HS-5 (cell line): ENCODE measurements at regions not wholly inside any gene's neighbourhood (a gene's known extent, or its start where the extent isn't known, plus 50 kb on each side); places are given as distances from the start of the nearest gene placed in this dataset.

Source experiments
- DNase-seq: peaks from one replicate; pipeline ENCODE4 v3.0.0-alpha.2; 2012; ENCODE audit warnings: low read depth

DNA sequence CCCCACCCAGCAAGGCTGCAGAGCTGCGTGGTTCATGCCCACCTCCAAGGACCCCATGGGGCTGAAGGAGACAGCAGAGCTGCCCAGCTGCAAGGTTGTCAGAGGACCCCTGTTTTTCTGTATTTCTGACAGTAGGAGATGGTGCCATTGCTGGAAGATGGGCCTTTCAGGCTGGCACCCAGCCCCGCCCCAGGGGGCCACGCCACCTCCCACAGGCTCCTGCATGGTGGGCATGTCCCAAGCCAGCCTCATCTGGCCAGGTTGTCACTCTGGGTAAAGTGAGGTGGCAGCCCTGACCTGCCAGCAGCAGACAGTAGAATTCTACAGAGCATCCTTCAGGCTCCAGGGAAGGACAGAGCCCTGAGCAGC lies 75.5 kb upstream of the RET start:
- DNase-seq, result no peak

DNA sequence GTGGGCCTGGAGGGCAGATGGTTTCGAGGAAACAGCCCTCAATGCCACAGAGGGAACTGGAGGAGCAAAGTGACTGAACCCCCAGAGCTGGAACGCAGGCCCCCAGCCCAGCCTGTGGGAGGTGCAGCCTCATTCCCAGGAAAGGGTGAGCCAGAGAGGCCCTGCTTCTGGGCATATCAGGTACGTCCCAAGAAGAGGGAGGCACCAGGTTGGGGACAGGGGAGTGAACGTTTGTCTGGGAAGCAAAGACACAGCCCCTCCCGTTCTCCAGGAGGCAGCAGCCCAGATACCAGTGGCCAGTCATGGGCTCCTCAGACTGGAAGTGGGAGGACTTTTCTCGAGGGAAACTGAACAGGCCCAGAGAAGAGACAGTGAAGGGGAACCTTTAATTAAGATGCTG lies 74.3 kb upstream of the RET start:
- no peak for DNase-seq

DNA sequence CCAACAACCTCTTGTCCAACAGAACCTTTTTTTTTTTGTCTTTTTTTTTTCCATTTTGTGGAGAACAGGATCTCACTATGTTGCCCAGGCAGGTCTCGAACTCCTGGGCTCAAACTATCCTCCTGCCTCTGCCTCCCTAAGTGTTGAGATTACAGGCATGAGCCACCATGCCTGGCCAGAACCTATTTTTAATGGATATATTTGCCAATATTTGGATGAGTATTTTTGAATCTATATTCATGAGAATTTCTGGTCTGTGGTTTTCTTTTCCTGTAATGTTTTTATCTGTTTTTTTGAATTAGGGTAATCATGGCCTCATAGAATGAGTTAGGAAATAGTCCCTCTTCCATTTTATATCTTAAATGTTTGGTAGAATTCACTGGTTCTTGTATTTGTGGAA lies 70.4 kb upstream of the RET start:
- no peak for DNase-seq

DNA sequence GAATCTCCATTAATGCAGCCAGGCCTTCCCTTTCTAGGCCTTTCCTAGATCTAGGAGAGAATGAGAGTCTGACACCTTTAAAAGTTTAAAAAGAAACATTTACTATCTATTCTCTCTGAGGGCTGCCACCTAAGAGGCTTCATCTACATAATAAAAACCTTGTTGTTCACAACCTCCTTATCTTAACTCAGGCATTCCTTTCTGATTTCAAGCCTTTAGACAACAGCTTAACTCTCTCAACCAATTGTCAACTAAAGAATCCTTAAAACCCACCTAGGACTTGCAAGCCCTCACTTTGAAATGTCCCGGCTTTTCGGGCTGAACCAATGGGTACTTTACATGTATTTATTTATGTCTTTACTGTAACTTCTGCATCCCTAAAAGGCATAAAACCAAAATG lies 64.3 kb upstream of the RET start:
- no peak for DNase-seq

DNA sequence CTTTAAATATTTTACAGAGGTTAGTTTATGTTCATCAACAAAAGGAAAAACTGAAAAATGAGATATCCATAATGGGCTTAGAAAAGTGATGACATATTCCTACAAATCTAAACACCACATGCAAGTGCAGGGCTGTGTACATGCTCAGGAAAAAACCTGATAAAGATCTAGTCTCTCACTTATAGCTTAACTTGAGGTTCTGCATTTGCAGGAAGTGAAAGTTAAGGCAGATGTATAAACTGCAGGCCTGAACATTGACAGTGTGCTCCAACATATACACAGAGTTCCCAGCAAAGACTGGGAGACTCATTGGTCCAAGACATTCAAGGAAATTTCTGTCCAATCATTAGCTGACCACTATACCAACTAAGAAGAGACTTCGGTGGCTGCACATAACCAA lies 63.8 kb upstream of the RET start:
- DNase-seq, result no peak

DNA sequence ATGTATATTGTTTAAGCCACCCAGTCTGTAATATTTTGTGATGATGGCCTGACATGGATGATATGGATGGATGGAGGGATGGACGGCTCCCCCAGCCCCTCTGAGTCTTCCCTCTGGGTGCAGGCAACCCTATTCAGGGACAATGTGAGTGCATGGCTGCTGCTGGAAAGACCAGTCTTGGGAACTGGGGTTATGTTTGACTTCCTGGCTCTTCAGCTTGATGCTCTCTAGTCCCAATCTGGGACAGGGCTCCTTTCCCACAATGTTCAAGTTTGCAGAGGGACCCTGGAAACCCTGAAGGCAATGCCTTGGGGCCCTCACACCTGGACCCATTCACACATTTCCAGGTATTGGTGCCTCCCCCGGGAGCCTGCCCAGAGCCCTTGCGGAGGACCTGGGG lies 52.3 kb upstream of the RET start:
- DNase-seq, result no peak

DNA sequence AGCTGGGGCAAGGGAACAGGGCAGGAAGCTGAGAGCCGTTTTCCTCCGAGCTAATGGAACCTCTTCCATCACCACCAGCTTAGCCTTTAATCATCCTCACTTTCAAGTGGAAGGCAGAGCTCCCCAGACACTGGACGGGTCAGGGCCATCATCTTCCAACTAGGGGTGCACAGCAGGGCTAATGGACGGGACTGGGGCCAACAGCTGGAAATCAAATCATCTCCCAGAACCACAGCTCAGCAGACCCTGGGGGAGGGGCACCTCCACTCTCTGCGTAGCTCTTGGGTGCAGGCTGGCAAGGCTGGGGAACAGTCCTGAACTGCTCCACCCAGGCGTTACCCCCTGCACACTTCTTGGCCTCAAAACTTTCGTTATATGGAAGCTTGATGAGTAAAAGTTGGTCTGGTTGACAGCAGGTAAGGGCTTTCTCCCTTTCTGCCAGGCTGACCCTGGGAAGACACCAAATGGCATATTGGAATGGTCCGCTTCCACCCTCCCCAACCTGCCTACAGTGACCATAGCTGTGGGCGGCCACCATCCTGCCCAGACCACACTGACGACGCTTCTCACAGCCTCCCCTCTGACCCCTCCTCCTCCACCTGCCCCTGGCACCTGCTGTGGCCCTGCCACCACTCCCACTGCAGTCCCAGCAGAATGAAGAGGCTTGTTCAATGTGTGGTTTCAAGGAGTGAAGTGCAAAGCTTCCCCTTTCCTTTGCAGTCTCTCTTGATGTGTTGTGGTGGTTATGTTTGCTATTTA lies 51.7 kb upstream of the RET start:
- DNase-seq, result no peak

DNA sequence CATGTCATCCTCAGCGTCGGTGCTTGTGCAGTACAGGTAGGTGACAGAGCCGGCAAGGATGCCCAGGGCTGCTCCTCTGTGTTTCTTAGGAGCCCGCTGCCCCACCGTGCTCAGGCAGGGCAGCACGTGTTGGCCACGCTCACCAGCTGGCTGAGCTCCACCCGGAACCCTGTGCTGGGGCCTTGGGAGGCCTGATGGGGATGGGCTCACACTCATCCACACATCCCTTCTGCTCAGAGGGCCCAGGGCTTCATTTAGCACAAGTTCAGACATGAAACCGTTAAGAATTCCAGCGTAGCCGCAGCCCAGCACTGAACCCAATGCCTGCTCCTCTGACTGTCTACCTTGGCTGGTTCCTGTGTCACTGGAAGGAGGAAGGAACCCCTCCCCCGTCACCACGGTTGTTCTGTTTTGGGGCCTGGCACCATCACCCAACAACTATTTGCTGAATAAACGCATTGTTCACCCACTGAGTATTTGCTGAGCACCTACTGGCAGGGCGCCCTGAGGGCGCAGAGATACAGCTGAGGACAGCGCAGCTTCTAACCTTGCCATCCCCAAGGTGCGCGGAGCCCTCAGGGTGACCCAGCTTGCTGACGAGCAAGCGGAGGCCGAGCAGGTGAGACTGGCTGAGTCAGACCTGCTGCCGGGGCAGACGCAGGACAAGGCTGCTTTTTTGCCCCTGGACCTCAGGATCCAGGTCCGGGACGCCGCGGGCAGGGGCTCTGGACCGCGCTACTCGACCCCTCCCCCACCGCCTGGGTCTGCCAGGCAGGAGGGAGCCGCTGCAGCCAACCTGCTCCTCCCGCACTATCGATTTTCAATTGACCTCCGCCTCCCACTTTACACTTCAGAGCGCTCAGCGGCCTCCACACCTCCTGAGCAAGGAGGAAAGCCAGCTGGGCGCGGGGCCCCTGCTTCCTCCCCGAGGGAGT lies 50.6 kb upstream of the RET start:
- DNase-seq, result no peak
